IMR-90 (cell line): ENCODE measurements at regions not wholly inside any gene's neighbourhood (a gene's known extent, or its start where the extent isn't known, plus 50 kb on each side); places are given as distances from the start of the nearest gene placed in this dataset.

Experiments used
- ATAC-seq: fragments of 200-7000 bp; cut with Tn5 transposase; 2 replicates; pipeline ENCODE4 v1.9.1; 2020; ENCODE audit warnings: low read depth, mild to moderate bottlenecking, moderate library complexity
- BruUV-seq: library from RNA; stranded (reverse); fragments of 400-500 nt; replicated peaks from 2 replicates; lab custom pipeline; 2021; lab: Mats Ljungman, UMichigan
- CTCF ChIA-PET: fragments of 300-600 bp; formaldehyde crosslinking; extraction: SDS; loops from one replicate; lab custom pipeline; 2021; ENCODE audit warnings: antibody characterized with exemption; lab: Yijun Ruan, JAX
- POLR2A ChIA-PET: fragments of 300-600 bp; sonication (Branson Sonifier 250); formaldehyde crosslinking; loops from one replicate; lab custom pipeline; 2022; ENCODE audit warnings: antibody characterized with exemption; ENCODE audit not compliant: unreplicated experiment; lab: Charles Lee
- DNase-seq: peaks from one replicate; pipeline ENCODE4 v3.0.0; 2013
- H2AFZ ChIP-seq: replicated peaks from 2 replicates; pipeline ENCODE3; 2013; ENCODE audit warnings: low read length, mild to moderate bottlenecking; ENCODE audit not compliant: poor library complexity
- H2AK5ac ChIP-seq: 2 replicates; pipeline ENCODE4 v1.6.1; 2013; ENCODE audit warnings: low read depth, low read length, inconsistent platforms
- H2AK9ac ChIP-seq: replicated peaks from 2 replicates; pipeline ENCODE3; 2013; ENCODE audit warnings: mild to moderate bottlenecking, low read depth, low read length, moderate library complexity; ENCODE audit not compliant: poor library complexity
- H2BK120ac ChIP-seq: 2 replicates; pipeline ENCODE4 v1.6.1; 2013; ENCODE audit warnings: low read depth, low read length, inconsistent platforms
- H2BK15ac ChIP-seq: 3 replicates; pipeline ENCODE4 v1.6.1; 2013; ENCODE audit warnings: low read depth, low read length, inconsistent platforms
- H2BK20ac ChIP-seq: 2 replicates; pipeline ENCODE4 v1.6.1; 2013; ENCODE audit warnings: low read depth, mild to moderate bottlenecking, inconsistent platforms, low read length, moderate library complexity
- H2BK5ac ChIP-seq: 2 replicates; pipeline ENCODE4 v1.6.1; 2013; ENCODE audit warnings: mild to moderate bottlenecking, low read depth, low read length, inconsistent platforms; ENCODE audit not compliant: poor library complexity, severe bottlenecking
- H3K14ac ChIP-seq: replicated peaks from 2 replicates; pipeline ENCODE4 v1.6.1; 2013; ENCODE audit warnings: low read depth, low read length, inconsistent platforms
- H3K18ac ChIP-seq: 2 replicates; pipeline ENCODE4 v1.6.1; 2013; ENCODE audit warnings: low read depth, low read length, control low read depth
- H3K23ac ChIP-seq: 2 replicates; pipeline ENCODE4 v1.6.1; 2013; ENCODE audit warnings: low read depth, low read length, inconsistent platforms
- H3K27ac ChIP-seq: 2 replicates; pipeline ENCODE4 v1.5.1; 2013; ENCODE audit warnings: mild to moderate bottlenecking, control low read depth, low read length; ENCODE audit not compliant: insufficient read depth
- H3K27me3 ChIP-seq: 2 replicates; pipeline ENCODE4 v1.6.1; 2013; ENCODE audit warnings: low read length; ENCODE audit not compliant: control insufficient read depth, insufficient read depth
- H3K36me3 ChIP-seq: 2 replicates; pipeline ENCODE4 v1.6.1; 2013; ENCODE audit warnings: low read length, mixed read lengths; ENCODE audit not compliant: control insufficient read depth, insufficient read depth
- H3K4ac ChIP-seq: 2 replicates; pipeline ENCODE4 v1.6.1; 2013; ENCODE audit warnings: low read depth, low read length, inconsistent platforms
- H3K4me1 ChIP-seq: 2 replicates; pipeline ENCODE4 v1.6.1; 2013; ENCODE audit warnings: low read length, mixed read lengths; ENCODE audit not compliant: control insufficient read depth, insufficient read depth
- H3K4me2 ChIP-seq: 2 replicates; pipeline ENCODE4 v1.6.1; 2013; ENCODE audit warnings: low read depth, mild to moderate bottlenecking, control low read depth, low read length, moderate library complexity
- H3K4me3 ChIP-seq: 2 replicates; pipeline ENCODE4 v1.5.1; 2013; ENCODE audit warnings: low read depth, mild to moderate bottlenecking, control low read depth, low read length, moderate library complexity; ENCODE audit not compliant: insufficient read depth
- H3K56ac ChIP-seq: 2 replicates; pipeline ENCODE4 v1.6.1; 2013; ENCODE audit warnings: low read length, inconsistent platforms; ENCODE audit not compliant: insufficient read depth; ENCODE audit errors: extremely low read depth
- H3K79me1 ChIP-seq, 2 experiments: 2 replicates each; pipeline ENCODE4 v1.6.1; 2013; ENCODE audit warnings: low read length in 2 of 2, inconsistent platforms in 1 of 2, low read depth in 1 of 2
- H3K9ac ChIP-seq: 2 replicates; pipeline ENCODE4 v1.6.1; 2013; ENCODE audit warnings: low read depth, low read length, control low read depth
- H3K9me1 ChIP-seq: 2 replicates; pipeline ENCODE4 v1.6.1; 2013; ENCODE audit warnings: low read length, inconsistent platforms; ENCODE audit not compliant: insufficient read depth
- H3K9me3 ChIP-seq: 2 replicates; pipeline ENCODE4 v1.6.1; 2013; ENCODE audit warnings: low read length; ENCODE audit not compliant: control insufficient read depth, insufficient read depth
- H4K20me1 ChIP-seq: 2 replicates; pipeline ENCODE4 v1.6.1; 2013; ENCODE audit warnings: low read length, inconsistent platforms; ENCODE audit not compliant: insufficient read depth
- H4K5ac ChIP-seq: 2 replicates; pipeline ENCODE4 v1.6.1; 2013; ENCODE audit warnings: mild to moderate bottlenecking, low read depth, low read length, control low read depth
- H4K8ac ChIP-seq, 2 experiments: 2 replicates each; pipeline ENCODE4 v1.6.1; 2013; ENCODE audit warnings: low read depth in 2 of 2, low read length in 2 of 2, control low read depth in 1 of 2, inconsistent platforms in 1 of 2
- H4K91ac ChIP-seq: 2 replicates; pipeline ENCODE4 v1.6.1; 2013; ENCODE audit warnings: low read depth, low read length, inconsistent platforms; ENCODE audit not compliant: insufficient read depth
- BHLHE40 ChIP-seq: fragments of 150-350 bp; IDR thresholded peaks from 2 replicates; pipeline ENCODE4 v1.6.1; 2016; ENCODE audit warnings: mild to moderate bottlenecking, low read depth, low read length
- CEBPB ChIP-seq: IDR thresholded peaks from 2 replicates; pipeline ENCODE4 v1.6.1; 2012; ENCODE audit warnings: low read depth, low read length, improper control_type of control experiment
- CHD1 ChIP-seq: IDR thresholded peaks from 2 replicates; pipeline ENCODE4 v1.6.1; 2012; ENCODE audit warnings: low read depth, low read length, improper control_type of control experiment
- CTCF ChIP-seq: conservative IDR thresholded peaks from 2 replicates; pipeline ENCODE4 v1.5.1; 2012; ENCODE audit warnings: mild to moderate bottlenecking, low read depth, low read length, improper control_type of control experiment
- ELK1 ChIP-seq: fragments of 150-350 bp; IDR thresholded peaks from 2 replicates; pipeline ENCODE4 v1.6.1; 2016; ENCODE audit warnings: low read depth, mild to moderate bottlenecking, low read length, moderate library complexity, borderline replicate concordance
- FOS ChIP-seq: fragments of 150-350 bp; IDR thresholded peaks from 2 replicates; pipeline ENCODE4 v1.6.1; 2016; ENCODE audit warnings: low read depth, low read length
- MAFK ChIP-seq: IDR thresholded peaks from 2 replicates; pipeline ENCODE4 v1.6.1; 2012; ENCODE audit warnings: low read depth, low read length, improper control_type of control experiment
- MAZ ChIP-seq: IDR thresholded peaks from 2 replicates; pipeline ENCODE4 v1.6.1; 2012; ENCODE audit warnings: low read depth, mild to moderate bottlenecking, low read length, improper control_type of control experiment, moderate library complexity, borderline replicate concordance
- MXI1 ChIP-seq: IDR thresholded peaks from 2 replicates; pipeline ENCODE4 v1.6.1; 2012; ENCODE audit warnings: low read depth, mild to moderate bottlenecking, low read length, moderate library complexity, borderline replicate concordance
- NFE2L2 ChIP-seq: fragments of 150-350 bp; IDR thresholded peaks from 2 replicates; pipeline ENCODE4 v1.6.1; 2016; ENCODE audit warnings: low read depth, mild to moderate bottlenecking, low read length
- POLR2A ChIP-seq: IDR thresholded peaks from 2 replicates; pipeline ENCODE4 v1.6.1; 2012; ENCODE audit warnings: mild to moderate bottlenecking, low read depth, low read length
- RAD21 ChIP-seq: IDR thresholded peaks from 2 replicates; pipeline ENCODE4 v1.6.1; 2012; ENCODE audit warnings: low read length, improper control_type of control experiment
- RCOR1 ChIP-seq: IDR thresholded peaks from 2 replicates; pipeline ENCODE4 v1.6.1; 2012; ENCODE audit warnings: mild to moderate bottlenecking, low read length, improper control_type of control experiment; ENCODE audit not compliant: insufficient replicate concordance
- RFX5 ChIP-seq: IDR thresholded peaks from 2 replicates; pipeline ENCODE4 v1.8.0; 2012; ENCODE audit warnings: low read depth, mild to moderate bottlenecking, low read length, moderate library complexity
- SMC3 ChIP-seq: fragments of 150-350 bp; IDR thresholded peaks from 2 replicates; pipeline ENCODE4 v1.6.1; 2016; ENCODE audit warnings: low read depth, mild to moderate bottlenecking, antibody characterized with exemption, low read length, moderate library complexity
- USF2 ChIP-seq: fragments of 150-350 bp; IDR thresholded peaks from 2 replicates; pipeline ENCODE4 v1.6.1; 2017; ENCODE audit warnings: mild to moderate bottlenecking, antibody characterized with exemption, low read length, low read depth
- WGBS, 2 experiments: methylation state at CpG; one replicate each; pipeline versions ENCODE4 v1.1.5 to v1.1.7; 2013; ENCODE audit warnings: missing lambda C conversion rate in 2 of 2; ENCODE audit not compliant: insufficient read length in 1 of 2; ENCODE audit errors: extremely low coverage in 2 of 2; 5-methylcytosine and 5-hydroxymethylcytosine counted together
- dilution Hi-C: fragments of 300-500 bp; cut with HindIII; formaldehyde crosslinking; loops from one replicate; pipeline ENCODE4 v1.14.3; 2018; ENCODE audit warnings: low sequenced_read_pairs; ENCODE audit not compliant: unreplicated experiment
- in situ Hi-C: fragments of 300-500 bp; cut with MboI; formaldehyde crosslinking; loops from 3 replicates; pipeline ENCODE4 v1.14.3; 2019; ENCODE audit warnings: low sequenced_read_pairs, inconsistent platforms, mixed read lengths
- intact Hi-C: fragments of 100-400 bp; cut with micrococcal nuclease; formaldehyde crosslinking; loops from 2 replicates; pipeline ENCODE4 v1.10.0; 2022

GRCh38 chr6:135592276-135592675, 94.7 kb upstream of the AHI1 start:
- no peak overlapping the region for H4K91ac ChIP-seq
- H4K20me1 ChIP-seq = no peaks in the 10 kb centered on the region
- WGBS, 2 experiments = no CpG with 5 or more reads among the region's 1 CpG
- H2AK9ac ChIP-seq = no peak overlapping the region
- H2BK5ac ChIP-seq = no peak overlapping the region
- no peaks in the 10 kb centered on the region for H3K4me1 ChIP-seq
- no peak overlapping the region for H2AK5ac ChIP-seq
- H3K9me3 ChIP-seq = 0 out of 2 replicates have a peak, but pooled peaks cover 2% of the 10 kb centered on the region
- H3K4me3 ChIP-seq = no peak overlapping the region
- H3K9ac ChIP-seq = no peak overlapping the region
- no peak overlapping the region for H2AFZ ChIP-seq
- H3K27me3 ChIP-seq = no peaks in the 10 kb centered on the region
- H3K4ac ChIP-seq = no peak overlapping the region
- H3K23ac ChIP-seq = no peak overlapping the region
- intact Hi-C loops (loop anchor here (5.0 kb wide), 1 partner anchor 300 kb away; no protein-coding TSS in a partner anchor), dilution Hi-C loops (no loop called here), in situ Hi-C loops (no loop called here)
- no peaks in the 10 kb centered on the region for H3K9me1 ChIP-seq
- DNase-seq (no peak), ATAC-seq (no peak)
- no peak overlapping the region for H2BK20ac ChIP-seq
- no peak overlapping the region for H2BK15ac ChIP-seq
- H3K18ac ChIP-seq = no peak overlapping the region
- no peaks in the 10 kb centered on the region for H3K79me1 ChIP-seq
- H3K4me2 ChIP-seq = no peak overlapping the region
- H3K36me3 ChIP-seq = no peaks in the 10 kb centered on the region
- TF ChIP-seq FOS = no peak
- TF ChIP-seq RCOR1 = no peak
- TF ChIP-seq SMC3 = no peak
- TF ChIP-seq CHD1 = no peak
- no peak for TF ChIP-seq NFE2L2
- TF ChIP-seq USF2 = no peak
- TF ChIP-seq POLR2A = no peak
- no peak for TF ChIP-seq RFX5
- no peak for TF ChIP-seq MXI1
- no peak for TF ChIP-seq ELK1
- TF ChIP-seq BHLHE40 = no peak
- TF ChIP-seq MAFK = no peak
- TF ChIP-seq CTCF = no peak
- no peak for TF ChIP-seq RAD21
- no peak for TF ChIP-seq CEBPB
- TF ChIP-seq MAZ = no peak
- no peak overlapping the region for H4K8ac ChIP-seq
- CTCF ChIA-PET = interaction anchor here (1.1 kb wide), 1 partner anchor 24 kb away, joined by 3 read pairs; no protein-coding TSS in a partner anchor
- no peak overlapping the region for H2BK120ac ChIP-seq
- H3K27ac ChIP-seq = no peak overlapping the region
- no peak overlapping the region for H3K56ac ChIP-seq
- no TSS peak for BruUV-seq
- POLR2A ChIA-PET = no interaction called here
- no peak overlapping the region for H4K5ac ChIP-seq
- H3K14ac ChIP-seq = no peak overlapping the region
